DOHH2 (cell line): ENCODE measurements at regions not wholly inside any gene's neighbourhood (a gene's known extent, or its start where the extent isn't known, plus 50 kb on each side); places are given as distances from the start of the nearest gene placed in this dataset.

Experiments used
- H3F3A ChIP-seq: fragments of 200-600 bp; sonication (generic), shearing (Covaris generic); 2 replicates; pipeline ENCODE4 v1.6.0; 2016; ENCODE audit warnings: antibody characterized with exemption, mild to moderate bottlenecking; ENCODE audit not compliant: control insufficient read depth, insufficient read depth
- H3K27ac ChIP-seq: fragments of 200-600 bp; sonication (generic); 2 replicates; pipeline ENCODE4 v1.5.1; 2014; ENCODE audit warnings: low read depth, mild to moderate bottlenecking, low read length, moderate library complexity
- H3K27me3 ChIP-seq: fragments of 200-600 bp; sonication (generic); 2 replicates; pipeline ENCODE4 v1.6.1; 2014; ENCODE audit warnings: mild to moderate bottlenecking, low read length, mixed read lengths; ENCODE audit not compliant: control insufficient read depth
- H3K36me3 ChIP-seq: fragments of 200-600 bp; sonication (generic); 2 replicates; pipeline ENCODE4 v1.6.1; 2014; ENCODE audit warnings: mild to moderate bottlenecking, low read length, moderate library complexity, mixed read lengths; ENCODE audit not compliant: control insufficient read depth
- H3K4me1 ChIP-seq: fragments of 200-600 bp; sonication (generic); 2 replicates; pipeline ENCODE4 v1.6.1; 2014; ENCODE audit warnings: mild to moderate bottlenecking, low read length, mixed read lengths; ENCODE audit not compliant: control insufficient read depth
- H3K4me2 ChIP-seq: fragments of 200-600 bp; sonication (generic); 2 replicates; pipeline ENCODE4 v1.6.0; 2014; ENCODE audit warnings: mild to moderate bottlenecking, low read length, moderate library complexity
- H3K4me3 ChIP-seq: fragments of 200-600 bp; sonication (generic); 2 replicates; pipeline ENCODE4 v1.5.1; 2014; ENCODE audit warnings: mild to moderate bottlenecking, low read length, mixed read lengths
- H3K79me2 ChIP-seq: fragments of 200-600 bp; sonication (generic); 2 replicates; pipeline ENCODE4 v1.6.1; 2014; ENCODE audit warnings: mild to moderate bottlenecking, low read length, mixed read lengths; ENCODE audit not compliant: control insufficient read depth
- H3K9me2 ChIP-seq: fragments of 200-600 bp; sonication (generic); replicated peaks from 2 replicates; pipeline ENCODE4 v1.6.1; 2014; ENCODE audit warnings: mild to moderate bottlenecking, low read length, mixed read lengths; ENCODE audit not compliant: control insufficient read depth
- H3K9me3 ChIP-seq: fragments of 200-600 bp; sonication (generic); 2 replicates; pipeline ENCODE4 v1.6.1; 2014; ENCODE audit warnings: antibody characterized with exemption, low read length, mixed read lengths; ENCODE audit not compliant: control insufficient read depth, insufficient read depth
- H4K20me1 ChIP-seq: fragments of 200-600 bp; sonication (generic); 2 replicates; pipeline ENCODE4 v1.6.0; 2014; ENCODE audit warnings: low read depth, mild to moderate bottlenecking, antibody characterized with exemption, low read length, moderate library complexity; ENCODE audit not compliant: control insufficient read depth, insufficient read depth
- CTCF ChIP-seq: fragments of 200-600 bp; sonication (generic); IDR thresholded peaks from one replicate; pipeline ENCODE4 v1.5.1; 2014; ENCODE audit warnings: antibody characterized with exemption, mild to moderate bottlenecking, low read depth, low read length; ENCODE audit not compliant: poor library complexity, severe bottlenecking
- EZH2phosphoT487 ChIP-seq: fragments of 200-600 bp; sonication (generic); IDR thresholded peaks from 2 replicates; pipeline ENCODE4 v1.6.1; 2017; ENCODE audit warnings: borderline replicate concordance, mild to moderate bottlenecking, antibody characterized with exemption, low read length, moderate library complexity, mixed read lengths

GRCh38 chr1:218494449-218494852, 149.3 kb downstream of the TGFB2 start:
- TF ChIP-seq EZH2phosphoT487, result no peak
- Histone ChIP-seq H3K27ac (no peak overlapping the region), H3K4me1 (no peaks in the 10 kb centered on the region)

GRCh38 chr1:218495931-218496330, 150.8 kb downstream of the TGFB2 start:
- Histone ChIP-seq H3F3A (no peaks in the 10 kb centered on the region), H3K79me2 (no peaks in the 10 kb centered on the region), H3K27me3 (peaks cover 2% of the 10 kb centered on the region; the same call in 1 of the 2 replicates), H3K4me1 (no peaks in the 10 kb centered on the region), H3K9me2 (no peaks in the 10 kb centered on the region), H3K9me3 (no peaks in the 10 kb centered on the region), H3K36me3 (no peaks in the 10 kb centered on the region), H3K4me3 (no peak overlapping the region), H3K4me2 (no peak overlapping the region), H3K27ac (no peak overlapping the region), H4K20me1 (no peaks in the 10 kb centered on the region)
- no peak for TF ChIP-seq EZH2phosphoT487
- TF ChIP-seq CTCF, result no peak

More at GRCh38 chr1:218494449-218494852, 149.3 kb downstream of the TGFB2 start:
- H3K4me2 ChIP-seq, result no peak overlapping the region
- no peaks in the 10 kb centered on the region for H3K36me3 ChIP-seq
- H3F3A ChIP-seq, result no peaks in the 10 kb centered on the region
- H3K9me2 ChIP-seq, result no peaks in the 10 kb centered on the region
- H3K27me3 ChIP-seq, result peaks cover 2% of the 10 kb centered on the region; the same call in 1 of the 2 replicates
- no peaks in the 10 kb centered on the region for H3K9me3 ChIP-seq
- H3K4me3 ChIP-seq, result no peak overlapping the region
- no peaks in the 10 kb centered on the region for H3K79me2 ChIP-seq
- no peaks in the 10 kb centered on the region for H4K20me1 ChIP-seq

GRCh38 chr1:218496561-218496960, 151.4 kb downstream of the TGFB2 start:
- H3K36me3 ChIP-seq, result no peaks in the 10 kb centered on the region
- H3K9me3 ChIP-seq, result no peaks in the 10 kb centered on the region
- TF ChIP-seq CTCF (no peak), EZH2phosphoT487 (no peak)
- no peak overlapping the region for H3K4me2 ChIP-seq
- H3K4me1 ChIP-seq, result no peaks in the 10 kb centered on the region
- H3K27ac ChIP-seq, result no peak overlapping the region
- no peaks in the 10 kb centered on the region for H3K79me2 ChIP-seq
- no peaks in the 10 kb centered on the region for H4K20me1 ChIP-seq
- no peaks in the 10 kb centered on the region for H3K9me2 ChIP-seq
- H3K4me3 ChIP-seq, result no peak overlapping the region
- H3F3A ChIP-seq, result no peaks in the 10 kb centered on the region
- peaks cover 2% of the 10 kb centered on the region; the same call in 1 of the 2 replicates for H3K27me3 ChIP-seq

GRCh38 chr1:218498056-218498938, 153.2 kb downstream of the TGFB2 start:
- H3K4me2 ChIP-seq, result no peak overlapping the region

More at GRCh38 chr1:218498056-218498938, 153.2 kb downstream of the TGFB2 start:
- Histone ChIP-seq H3K27me3 (peaks cover 2% of the 10 kb centered on the region; the same call in 1 of the 2 replicates), H3K9me2 (no peaks in the 10 kb centered on the region), H3K4me1 (no peaks in the 10 kb centered on the region), H3F3A (no peaks in the 10 kb centered on the region), H3K79me2 (no peaks in the 10 kb centered on the region), H3K4me3 (no peak overlapping the region), H4K20me1 (no peaks in the 10 kb centered on the region), H3K27ac (no peak overlapping the region), H3K9me3 (no peaks in the 10 kb centered on the region), H3K36me3 (no peaks in the 10 kb centered on the region)
- TF ChIP-seq EZH2phosphoT487, result no peak
- no peak for TF ChIP-seq CTCF
